Esophagus squamous epithelium (tissue), 4 donors: ENCODE measurements at regions not wholly inside any gene's neighbourhood (a gene's known extent, or its start where the extent isn't known, plus 50 kb on each side); places are given as distances from the start of the nearest gene placed in this dataset.
"Not testable (repeated sequence)": the region's sequence is repeated elsewhere in the genome, so short reads cannot be mapped to it uniquely, and the experiment has no call there.

Experiments
- CTCF ChIP-seq, 6 experiments: fragments of 450-650 bp in 4 of 6; fragments of 200-600 bp in 2 of 6; sonication (generic) in 2 of 6; IDR thresholded peaks; one replicate each; pipeline ENCODE4 v1.5.1; 2016 to 2019; ENCODE audit warnings: antibody characterized with exemption in 6 of 6, mild to moderate bottlenecking in 4 of 6, moderate library complexity in 4 of 6
- POLR2A ChIP-seq, 4 donors: fragments of 450-650 bp; IDR thresholded peaks; one replicate each; pipeline ENCODE4 v1.6.1; 2017; ENCODE audit warnings: antibody characterized with exemption in 4 of 4, mild to moderate bottlenecking in 4 of 4, moderate library complexity in 3 of 4

DNA sequence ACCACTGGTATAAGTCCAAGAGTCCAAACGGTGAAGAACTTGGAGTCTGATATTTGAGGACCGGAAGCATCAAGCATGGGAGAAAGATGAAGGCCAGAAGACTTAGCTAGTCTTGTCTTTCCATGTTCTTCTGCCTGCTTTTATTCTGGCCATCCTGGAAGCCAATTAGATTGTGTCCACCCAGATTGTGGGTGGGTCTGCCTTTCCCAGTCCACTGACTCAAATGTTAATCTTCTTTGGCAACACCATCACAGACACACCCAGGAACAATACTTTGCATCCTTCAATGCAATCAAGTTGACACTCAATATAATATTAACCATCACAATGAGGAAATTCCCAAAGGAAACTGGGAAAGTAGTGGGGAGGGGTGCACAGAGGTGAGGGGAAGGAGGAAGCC lies 340.1 kb downstream of the BMP4 start:
- TF ChIP-seq CTCF, POLR2A (IDR thresholded peaks at IDR 0.05): not testable (repeated sequence)
